ENCODE measurements at regions not wholly inside any gene's neighbourhood (a gene's known extent, or its start where the extent isn't known, plus 50 kb on each side); places are given as distances from the start of the nearest gene placed in this dataset.
"Not testable (repeated sequence)": the region's sequence is repeated elsewhere in the genome, so short reads cannot be mapped to it uniquely, and the experiment has no call there.

DNA sequence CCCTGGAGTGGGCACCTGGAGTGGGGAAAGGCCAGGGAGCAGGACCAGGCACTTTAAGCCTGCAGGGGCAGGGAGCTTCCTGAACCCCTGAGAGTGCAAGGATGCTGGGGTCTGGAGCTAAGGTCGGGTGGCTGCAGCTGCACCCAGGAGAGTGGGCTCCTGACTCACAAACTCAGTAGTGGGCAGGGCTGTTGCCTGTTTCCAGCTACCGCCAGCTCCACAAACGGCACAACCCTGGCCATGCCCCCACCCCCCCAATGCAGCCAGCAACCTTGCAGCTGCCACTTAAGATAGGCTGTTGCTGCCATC lies 688.8 kb downstream of the NYAP2 start:
- no peak overlapping the region for H3K4me3 ChIP-seq (ENCODE audit: low read length)
- no peak overlapping the region for H3K9ac ChIP-seq (ENCODE audit: low read length)
- H3K36me3 ChIP-seq (ENCODE audit: insufficient read depth, low read length) = no peaks in the 10 kb centered on the region
- DNase-seq = no peak
- no peaks in the 10 kb centered on the region for H3K4me1 ChIP-seq (ENCODE audit: low read length)
- H3K9me3 ChIP-seq (ENCODE audit: low read length) = no peaks in the 10 kb centered on the region; the same call in 1 of the 2 replicates
- no peak overlapping the region for H3K4me2 ChIP-seq (ENCODE audit: low read depth, low read length, poor library complexity, severe bottlenecking)
- H3K27me3 ChIP-seq (ENCODE audit: low read length) = no peaks in the 10 kb centered on the region
- no peak overlapping the region for H3K27ac ChIP-seq (ENCODE audit: low read length)
- H2AFZ ChIP-seq (ENCODE audit: low read length) = no peak overlapping the region
- no peaks in the 10 kb centered on the region for H3K9me2 ChIP-seq (replicated peaks; ENCODE audit: insufficient read depth, low read length)
- H3K79me2 ChIP-seq (ENCODE audit: low read length) = no peaks in the 10 kb centered on the region
- H4K20me1 ChIP-seq (ENCODE audit: insufficient read depth, low read depth, low read length) = no peaks in the 10 kb centered on the region

- Histone ChIP-seq H3K4me1 (ENCODE audit: low read length) (no peaks in the 10 kb centered on the region), H2AFZ (ENCODE audit: low read length) (no peak overlapping the region), H3K4me3 (ENCODE audit: low read length) (no peak overlapping the region), H3K9me2 (replicated peaks; ENCODE audit: insufficient read depth, low read length) (no peaks in the 10 kb centered on the region), H3K27me3 (ENCODE audit: low read length) (no peaks in the 10 kb centered on the region), H3K27ac (ENCODE audit: low read length) (no peak overlapping the region), H3K79me2 (ENCODE audit: low read length) (no peaks in the 10 kb centered on the region), H3K36me3 (ENCODE audit: insufficient read depth, low read length) (no peaks in the 10 kb centered on the region), H3K9me3 (ENCODE audit: low read length) (no peaks in the 10 kb centered on the region), H3K4me2 (ENCODE audit: low read depth, low read length, poor library complexity, severe bottlenecking) (no peak overlapping the region), H4K20me1 (ENCODE audit: insufficient read depth, low read depth, low read length) (no peaks in the 10 kb centered on the region), H3K9ac (ENCODE audit: low read length) (no peak overlapping the region)
- no peak for DNase-seq
Measured at GRCh38 chr2:226087505-226088365, 688.2 kb downstream of the NYAP2 start.

DNA sequence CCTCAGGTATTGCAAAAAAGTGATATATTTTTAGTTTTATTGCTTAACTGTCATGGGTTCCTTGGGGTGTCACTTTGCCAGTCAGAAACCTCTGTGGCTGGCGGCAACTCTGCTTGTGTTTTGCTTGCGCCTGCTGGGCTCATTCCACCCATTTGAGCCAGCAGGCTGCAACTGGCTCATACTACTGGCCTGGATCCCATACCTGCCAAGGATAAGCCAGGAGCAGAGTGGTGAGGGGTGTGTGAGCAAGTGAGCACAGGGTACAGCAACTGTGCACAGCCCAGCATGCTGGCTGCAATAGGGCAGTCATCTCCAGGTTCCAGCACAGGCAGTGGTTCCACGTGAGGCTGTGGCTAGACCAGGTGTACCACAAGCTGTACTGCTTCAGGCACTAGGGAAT lies 687.5 kb downstream of the NYAP2 start:
- Histone ChIP-seq H3K79me2 (ENCODE audit: low read length) (no peaks in the 10 kb centered on the region), H3K27ac (ENCODE audit: low read length) (no peak overlapping the region), H3K4me3 (ENCODE audit: low read length) (no peak overlapping the region), H3K4me1 (ENCODE audit: low read length) (no peaks in the 10 kb centered on the region), H3K4me2 (ENCODE audit: low read depth, low read length, poor library complexity, severe bottlenecking) (no peak overlapping the region), H3K36me3 (ENCODE audit: insufficient read depth, low read length) (no peaks in the 10 kb centered on the region), H3K27me3 (ENCODE audit: low read length) (no peaks in the 10 kb centered on the region), H4K20me1 (ENCODE audit: insufficient read depth, low read depth, low read length) (no peaks in the 10 kb centered on the region), H3K9me3 (ENCODE audit: low read length) (no peaks in the 10 kb centered on the region), H2AFZ (ENCODE audit: low read length) (no peak overlapping the region), H3K9ac (ENCODE audit: low read length) (no peak overlapping the region), H3K9me2 (replicated peaks; ENCODE audit: insufficient read depth, low read length) (no peaks in the 10 kb centered on the region)
- no peak for DNase-seq

- Histone ChIP-seq H3K4me2 (ENCODE audit: low read depth, low read length, poor library complexity, severe bottlenecking) (no peak overlapping the region), H3K27me3 (ENCODE audit: low read length) (no peaks in the 10 kb centered on the region), H4K20me1 (ENCODE audit: insufficient read depth, low read depth, low read length) (no peaks in the 10 kb centered on the region), H3K9me3 (ENCODE audit: low read length) (no peaks in the 10 kb centered on the region), H3K79me2 (ENCODE audit: low read length) (no peaks in the 10 kb centered on the region), H3K9me2 (replicated peaks; ENCODE audit: insufficient read depth, low read length) (no peaks in the 10 kb centered on the region), H3K9ac (ENCODE audit: low read length) (no peak overlapping the region), H3K4me3 (ENCODE audit: low read length) (no peak overlapping the region), H3K36me3 (ENCODE audit: insufficient read depth, low read length) (no peaks in the 10 kb centered on the region), H3K27ac (ENCODE audit: low read length) (no peak overlapping the region), H3K4me1 (ENCODE audit: low read length) (no peaks in the 10 kb centered on the region), H2AFZ (ENCODE audit: low read length) (no peak overlapping the region)
- DNase-seq = no peak
Measured at GRCh38 chr2:226086190-226086589, 686.7 kb downstream of the NYAP2 start.

DNA sequence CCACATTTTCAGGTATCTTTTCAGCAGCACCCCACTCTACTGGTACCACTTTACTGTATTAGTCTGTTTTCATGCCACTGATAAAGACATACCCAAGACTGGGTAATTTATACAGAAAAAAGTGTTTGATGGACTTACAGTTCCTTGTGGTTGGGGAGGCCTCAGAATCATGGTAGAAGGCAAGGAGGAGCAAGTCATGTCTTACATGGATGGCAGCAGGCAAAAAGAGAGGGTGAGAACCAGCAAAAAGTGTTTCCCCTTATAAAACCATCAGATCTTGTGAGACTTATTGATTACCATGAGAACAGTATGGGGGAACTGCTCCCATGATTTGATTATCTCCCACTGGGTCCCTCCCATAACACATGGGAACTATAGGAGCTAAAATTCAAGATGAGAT lies 685.9 kb downstream of the NYAP2 start:
- H3K27me3 ChIP-seq (ENCODE audit: low read length); H3K9me2 ChIP-seq (replicated peaks; ENCODE audit: insufficient read depth, low read length); H3K27ac ChIP-seq (ENCODE audit: low read length); H3K4me3 ChIP-seq (ENCODE audit: low read length); DNase-seq; H3K9me3 ChIP-seq (ENCODE audit: low read length); H2AFZ ChIP-seq (ENCODE audit: low read length); H3K9ac ChIP-seq (ENCODE audit: low read length); H3K36me3 ChIP-seq (ENCODE audit: insufficient read depth, low read length); H3K4me1 ChIP-seq (ENCODE audit: low read length); H3K4me2 ChIP-seq (ENCODE audit: low read depth, low read length, poor library complexity, severe bottlenecking); H4K20me1 ChIP-seq (ENCODE audit: insufficient read depth, low read depth, low read length); H3K79me2 ChIP-seq (ENCODE audit: low read length): not testable (repeated sequence)

DNA sequence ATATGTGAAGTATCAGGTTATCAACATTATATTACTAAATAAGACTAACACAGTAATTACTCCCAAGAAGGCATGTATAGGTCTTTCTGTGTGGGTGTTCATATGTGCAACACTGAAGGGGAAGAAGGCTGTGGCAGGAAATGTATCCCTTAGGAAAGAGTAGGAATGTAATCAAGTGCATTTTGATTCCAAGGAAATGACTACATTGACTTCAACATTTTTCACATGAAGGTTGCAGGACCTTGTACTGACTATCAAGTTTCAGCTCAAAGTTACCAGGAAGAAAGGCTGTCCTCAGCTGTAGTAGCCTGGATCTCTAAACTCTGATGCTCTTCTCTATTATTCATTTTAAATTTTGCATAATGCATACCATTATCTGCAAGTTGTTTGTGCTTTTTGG lies 680.8 kb downstream of the NYAP2 start:
- Histone ChIP-seq H3K27me3 (ENCODE audit: low read length) (no peaks in the 10 kb centered on the region), H3K4me3 (ENCODE audit: low read length) (no peak overlapping the region), H4K20me1 (ENCODE audit: insufficient read depth, low read depth, low read length) (no peaks in the 10 kb centered on the region), H2AFZ (ENCODE audit: low read length) (no peak overlapping the region), H3K9me3 (ENCODE audit: low read length) (no peaks in the 10 kb centered on the region), H3K36me3 (ENCODE audit: insufficient read depth, low read length) (no peaks in the 10 kb centered on the region), H3K4me1 (ENCODE audit: low read length) (no peaks in the 10 kb centered on the region), H3K4me2 (ENCODE audit: low read depth, low read length, poor library complexity, severe bottlenecking) (no peak overlapping the region), H3K27ac (ENCODE audit: low read length) (no peak overlapping the region), H3K9ac (ENCODE audit: low read length) (no peak overlapping the region), H3K79me2 (ENCODE audit: low read length) (no peaks in the 10 kb centered on the region), H3K9me2 (replicated peaks; ENCODE audit: insufficient read depth, low read length) (0 out of 2 replicates have a peak, but pooled peaks cover 6% of the 10 kb centered on the region)
- no peak for DNase-seq

DNA sequence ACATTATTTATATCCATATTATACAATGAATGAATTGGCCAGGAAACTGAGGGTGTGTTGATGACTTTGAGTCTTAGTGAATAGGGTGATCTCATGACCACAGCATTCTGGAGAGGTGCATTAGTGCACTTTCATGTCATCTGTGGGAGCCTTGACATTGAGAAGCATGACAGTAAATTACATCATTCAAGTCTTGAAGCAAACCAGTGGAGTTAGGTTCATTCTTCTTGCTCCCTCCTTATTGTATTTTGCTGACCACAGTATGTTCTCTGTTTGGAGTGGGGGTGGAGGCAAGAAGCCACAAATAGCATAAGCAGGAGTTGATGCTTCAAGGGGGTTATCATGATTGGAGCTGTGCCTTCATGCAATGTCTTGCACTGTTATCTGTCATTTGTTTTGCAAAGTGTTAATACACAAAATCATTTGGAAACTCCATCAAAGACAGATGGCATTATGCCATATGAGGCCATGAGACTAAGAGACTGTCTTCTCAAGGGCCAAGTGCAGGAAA lies 680.2 kb downstream of the NYAP2 start:
- Histone ChIP-seq H3K9me3 (ENCODE audit: low read length) (no peaks in the 10 kb centered on the region), H3K9me2 (replicated peaks; ENCODE audit: insufficient read depth, low read length) (0 out of 2 replicates have a peak, but pooled peaks cover 6% of the 10 kb centered on the region), H3K27ac (ENCODE audit: low read length) (no peak overlapping the region), H3K27me3 (ENCODE audit: low read length) (no peaks in the 10 kb centered on the region), H3K36me3 (ENCODE audit: insufficient read depth, low read length) (no peaks in the 10 kb centered on the region), H4K20me1 (ENCODE audit: insufficient read depth, low read depth, low read length) (no peaks in the 10 kb centered on the region), H3K4me2 (ENCODE audit: low read depth, low read length, poor library complexity, severe bottlenecking) (no peak overlapping the region), H3K79me2 (ENCODE audit: low read length) (no peaks in the 10 kb centered on the region), H2AFZ (ENCODE audit: low read length) (no peak overlapping the region), H3K4me3 (ENCODE audit: low read length) (no peak overlapping the region), H3K9ac (ENCODE audit: low read length) (no peak overlapping the region), H3K4me1 (ENCODE audit: low read length) (no peaks in the 10 kb centered on the region)
- DNase-seq = no peak

DNA sequence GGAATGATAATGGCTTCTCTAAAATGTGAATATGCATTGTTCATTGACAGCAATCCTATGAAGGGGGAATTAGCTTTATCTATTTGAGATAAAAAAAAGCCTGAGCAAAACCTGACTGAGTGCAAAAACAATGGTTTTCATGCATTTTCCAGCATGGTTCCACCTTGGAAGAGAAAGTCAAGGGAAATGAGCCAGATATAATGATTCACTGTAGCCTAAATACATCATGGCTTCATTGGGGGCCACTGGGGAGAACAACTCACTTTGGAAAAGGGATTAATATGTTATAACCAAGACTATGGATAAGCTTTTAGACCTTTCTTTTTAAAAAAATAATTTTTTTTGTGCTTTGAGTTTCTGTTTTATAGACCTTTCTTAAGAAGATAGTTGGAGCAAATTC lies 679.7 kb downstream of the NYAP2 start:
- H3K27ac ChIP-seq (ENCODE audit: low read length) = no peak overlapping the region
- H3K36me3 ChIP-seq (ENCODE audit: insufficient read depth, low read length) = no peaks in the 10 kb centered on the region
- no peak overlapping the region for H2AFZ ChIP-seq (ENCODE audit: low read length)
- H3K9me2 ChIP-seq (replicated peaks; ENCODE audit: insufficient read depth, low read length) = 0 out of 2 replicates have a peak, but pooled peaks cover 6% of the 10 kb centered on the region
- no peaks in the 10 kb centered on the region for H4K20me1 ChIP-seq (ENCODE audit: insufficient read depth, low read depth, low read length)
- H3K4me2 ChIP-seq (ENCODE audit: low read depth, low read length, poor library complexity, severe bottlenecking) = no peak overlapping the region
- no peaks in the 10 kb centered on the region for H3K27me3 ChIP-seq (ENCODE audit: low read length)
- no peak for DNase-seq
- no peaks in the 10 kb centered on the region for H3K79me2 ChIP-seq (ENCODE audit: low read length)
- H3K9me3 ChIP-seq (ENCODE audit: low read length) = no peaks in the 10 kb centered on the region
- H3K9ac ChIP-seq (ENCODE audit: low read length) = no peak overlapping the region
- H3K4me1 ChIP-seq (ENCODE audit: low read length) = no peaks in the 10 kb centered on the region
- no peak overlapping the region for H3K4me3 ChIP-seq (ENCODE audit: low read length)
